OCI-LY7 (cell line): ENCODE measurements at regions not wholly inside any gene's neighbourhood (a gene's known extent, or its start where the extent isn't known, plus 50 kb on each side); places are given as distances from the start of the nearest gene placed in this dataset.

Source experiments
- BruUV-seq: library from RNA; stranded (reverse); fragments of 400-500 nt; replicated peaks from 2 replicates; lab custom pipeline; 2021; lab: Mats Ljungman, UMichigan
- CTCF ChIA-PET: fragments of 300-600 bp; sonication (Branson Sonifier 250); formaldehyde crosslinking; loops from one replicate; lab custom pipeline; 2022; ENCODE audit warnings: antibody characterized with exemption; ENCODE audit not compliant: unreplicated experiment; lab: Charles Lee
- POLR2A ChIA-PET: fragments of 300-600 bp; sonication (Branson Sonifier 250); formaldehyde crosslinking; loops from one replicate; lab custom pipeline; 2022; ENCODE audit warnings: antibody characterized with exemption; lab: Charles Lee
- DNase-seq: peaks from one replicate; pipeline ENCODE4 v3.0.0-alpha.2; 2015; ENCODE audit warnings: low spot score
- H2AFZ ChIP-seq: fragments of 200-600 bp; sonication (generic), shearing (Covaris generic); 2 replicates; pipeline ENCODE4 v1.6.1; 2014; ENCODE audit warnings: mild to moderate bottlenecking, antibody characterized with exemption, low read length, moderate library complexity
- H3K27ac ChIP-seq: fragments of 200-600 bp; sonication (generic); 2 replicates; pipeline ENCODE4 v1.5.1; 2014; ENCODE audit warnings: mixed run types, low read depth, mild to moderate bottlenecking, moderate library complexity, low read length, inconsistent platforms; ENCODE audit not compliant: poor library complexity, severe bottlenecking
- H3K36me3 ChIP-seq: fragments of 200-600 bp; sonication (generic); 2 replicates; pipeline ENCODE4 v1.6.1; 2014; ENCODE audit warnings: mild to moderate bottlenecking, antibody characterized with exemption, low read length, moderate library complexity, mixed read lengths; ENCODE audit not compliant: insufficient read depth
- H3K4me1 ChIP-seq: fragments of 200-600 bp; sonication (generic); 2 replicates; pipeline ENCODE4 v1.5.1; 2014; ENCODE audit warnings: mild to moderate bottlenecking, low read length; ENCODE audit not compliant: insufficient read depth, poor library complexity, severe bottlenecking
- H3K4me2 ChIP-seq: fragments of 200-600 bp; sonication (generic); 2 replicates; pipeline ENCODE4 v1.6.1; 2014; ENCODE audit warnings: mild to moderate bottlenecking, low read length
- H3K4me3 ChIP-seq: fragments of 200-600 bp; sonication (generic); 2 replicates; pipeline ENCODE4 v1.5.1; 2014; ENCODE audit warnings: mild to moderate bottlenecking, low read depth, low read length; ENCODE audit not compliant: poor library complexity, severe bottlenecking
- H3K79me2 ChIP-seq: fragments of 200-600 bp; sonication (generic); 2 replicates; pipeline ENCODE4 v1.6.1; 2016; ENCODE audit warnings: low read depth, mild to moderate bottlenecking, low read length, moderate library complexity, mixed read lengths; ENCODE audit not compliant: insufficient read depth
- H3K9me2 ChIP-seq: fragments of 200-600 bp; sonication (generic); 2 replicates; pipeline ENCODE4 v1.6.1; 2016; ENCODE audit warnings: mild to moderate bottlenecking, low read length, mixed read lengths; ENCODE audit not compliant: insufficient read depth
- H3K9me3 ChIP-seq: fragments of 200-600 bp; sonication (generic); 2 replicates; pipeline ENCODE4 v1.6.1; 2014; ENCODE audit warnings: mild to moderate bottlenecking, mixed run types, low read length, mixed read lengths
- H4K20me1 ChIP-seq: fragments of 200-600 bp; sonication (generic); 2 replicates; pipeline ENCODE4 v1.6.1; 2014; ENCODE audit warnings: mild to moderate bottlenecking, antibody characterized with exemption, low read length, moderate library complexity, mixed read lengths; ENCODE audit not compliant: insufficient read depth
- CTCF ChIP-seq: fragments of 200-600 bp; sonication (generic); conservative IDR thresholded peaks from 2 replicates; pipeline ENCODE4 v1.5.1; 2014; ENCODE audit warnings: mild to moderate bottlenecking, antibody characterized with exemption, low read length, moderate library complexity, mixed read lengths
- EZH2phosphoT487 ChIP-seq: fragments of 200-600 bp; sonication (generic); IDR thresholded peaks from 2 replicates; pipeline ENCODE4 v1.6.1; 2018; ENCODE audit warnings: low read depth, borderline replicate concordance, mild to moderate bottlenecking, mixed run types, antibody characterized with exemption, low read length, moderate library complexity, mixed read lengths
- intact Hi-C: fragments of 100-400 bp; cut with micrococcal nuclease; formaldehyde crosslinking; loops from one replicate; pipeline ENCODE4 v1.10.0; 2022; ENCODE audit not compliant: unreplicated experiment

GRCh38 chr10:129057856-129058663, 409.0 kb upstream of the MGMT start:
- Histone ChIP-seq H3K4me2 (no peak overlapping the region), H3K4me3 (no peak overlapping the region), H3K36me3 (no peaks in the 10 kb centered on the region), H2AFZ (no peak overlapping the region), H3K27ac (no peak overlapping the region), H3K4me1 (no peaks in the 10 kb centered on the region), H3K9me3 (no peaks in the 10 kb centered on the region), H4K20me1 (no peaks in the 10 kb centered on the region), H3K9me2 (no peaks in the 10 kb centered on the region), H3K79me2 (no peaks in the 10 kb centered on the region)
- TF ChIP-seq CTCF (no peak), EZH2phosphoT487 (no peak)
- intact Hi-C loops, result no loop called here
- POLR2A ChIA-PET, result interaction anchor here (0.7 kb wide), 1 partner anchor 609 kb away, joined by 4 read pairs; no protein-coding TSS in a partner anchor
- DNase-seq, result no peak
- CTCF ChIA-PET, result no interaction called here
- BruUV-seq, result no TSS peak

GRCh38 chr10:129058664-129059155, 408.3 kb upstream of the MGMT start:
- no peak for DNase-seq
- Histone ChIP-seq H3K4me1 (no peaks in the 10 kb centered on the region), H3K27ac (no peak overlapping the region), H3K9me2 (no peaks in the 10 kb centered on the region), H2AFZ (no peak overlapping the region), H3K4me3 (no peak overlapping the region), H4K20me1 (no peaks in the 10 kb centered on the region), H3K4me2 (no peak overlapping the region), H3K36me3 (no peaks in the 10 kb centered on the region), H3K9me3 (no peaks in the 10 kb centered on the region), H3K79me2 (no peaks in the 10 kb centered on the region)
- ChIA-PET POLR2A (no interaction called here), CTCF (no interaction called here)
- no TSS peak for BruUV-seq
- intact Hi-C loops, result no loop called here
- TF ChIP-seq EZH2phosphoT487 (no peak), CTCF (no peak)

GRCh38 chr10:129059977-129060376, 407.1 kb upstream of the MGMT start:
- intact Hi-C loops, result loop anchor here (10.0 kb wide), 1 partner anchor 475 kb away; no protein-coding TSS in a partner anchor
- TF ChIP-seq EZH2phosphoT487, result no peak
- H3K9me2 ChIP-seq, result no peaks in the 10 kb centered on the region
- no peaks in the 10 kb centered on the region for H4K20me1 ChIP-seq
- POLR2A ChIA-PET, result no interaction called here
- CTCF ChIA-PET, result no interaction called here
- DNase-seq, result no peak
- no peak overlapping the region for H3K4me2 ChIP-seq
- H3K4me3 ChIP-seq, result no peak overlapping the region
- no peaks in the 10 kb centered on the region for H3K36me3 ChIP-seq
- H3K9me3 ChIP-seq, result no peaks in the 10 kb centered on the region
- H3K27ac ChIP-seq, result no peak overlapping the region
- no peaks in the 10 kb centered on the region for H3K4me1 ChIP-seq
- no TSS peak for BruUV-seq
- no peaks in the 10 kb centered on the region for H3K79me2 ChIP-seq
- no peak overlapping the region for H2AFZ ChIP-seq
